Fibroblast of skin of left quadriceps (primary cell): ENCODE measurements at regions not wholly inside any gene's neighbourhood (a gene's known extent, or its start where the extent isn't known, plus 50 kb on each side); places are given as distances from the start of the nearest gene placed in this dataset.

Experiments
- DNase-seq, 2 experiments: peaks; one replicate each; pipeline ENCODE4 v3.0.0-alpha.2; 2013; ENCODE audit warnings: low read depth in 2 of 2

DNA sequence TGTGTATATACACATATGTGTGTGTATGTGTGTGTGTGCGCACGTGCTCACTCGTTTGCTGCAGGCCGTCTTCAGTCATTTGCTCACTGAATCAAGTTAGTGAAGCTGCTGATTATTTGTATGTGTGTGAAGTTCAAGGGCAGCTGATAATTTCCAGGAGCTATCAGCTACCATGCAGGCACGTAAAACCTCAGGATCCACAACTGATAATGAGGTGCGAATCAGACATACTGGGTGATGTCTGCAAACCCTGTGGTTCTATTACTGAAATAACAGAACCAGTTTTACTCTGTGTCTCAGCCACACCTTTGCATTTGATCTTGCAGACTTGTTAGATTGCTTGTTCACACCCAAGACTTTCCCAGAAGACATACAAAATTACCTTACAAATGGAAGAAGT lies 257.6 kb downstream of the TAF11L14 start:
- no peak for DNase-seq

DNA sequence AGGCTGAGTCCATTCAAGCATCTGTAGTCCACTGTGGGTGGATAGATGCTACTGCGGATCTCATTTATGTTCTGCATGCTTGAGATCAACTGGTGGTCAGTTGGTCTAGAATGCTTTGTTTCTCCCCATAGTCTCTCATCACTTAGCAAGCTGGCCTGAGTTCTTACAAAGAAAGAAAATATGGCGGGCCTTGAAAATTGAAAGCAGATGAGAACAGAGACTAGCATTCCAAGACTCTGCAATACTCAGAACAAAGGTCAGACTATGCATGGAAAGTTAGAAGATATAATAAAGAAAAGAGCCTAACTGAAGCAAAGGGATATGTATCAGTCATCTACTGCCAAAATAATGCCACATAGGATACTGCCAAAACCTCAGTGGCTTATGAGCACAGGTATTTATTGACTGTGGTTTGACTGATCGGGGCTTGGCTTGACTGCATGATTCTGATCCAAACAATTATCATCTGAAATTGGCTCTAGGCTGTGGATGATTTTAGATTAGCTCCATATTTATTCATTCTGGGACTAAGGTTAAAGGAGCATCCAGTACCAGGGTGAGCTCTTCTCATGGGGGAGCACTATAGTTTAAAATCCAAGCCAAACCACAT lies 258.9 kb downstream of the TAF11L14 start:
- peak in 1 of 2 experiments; percentile 19 for DNase-seq

GRCh38 chr5:17895288-17896033 lies 261.2 kb downstream of the TAF11L14 start:
- DNase-seq: no peak

- peak; percentile 31 for DNase-seq
These were observed 262.3 kb downstream of the TAF11L14 start for GRCh38 chr5:17896605-17897004.

DNA sequence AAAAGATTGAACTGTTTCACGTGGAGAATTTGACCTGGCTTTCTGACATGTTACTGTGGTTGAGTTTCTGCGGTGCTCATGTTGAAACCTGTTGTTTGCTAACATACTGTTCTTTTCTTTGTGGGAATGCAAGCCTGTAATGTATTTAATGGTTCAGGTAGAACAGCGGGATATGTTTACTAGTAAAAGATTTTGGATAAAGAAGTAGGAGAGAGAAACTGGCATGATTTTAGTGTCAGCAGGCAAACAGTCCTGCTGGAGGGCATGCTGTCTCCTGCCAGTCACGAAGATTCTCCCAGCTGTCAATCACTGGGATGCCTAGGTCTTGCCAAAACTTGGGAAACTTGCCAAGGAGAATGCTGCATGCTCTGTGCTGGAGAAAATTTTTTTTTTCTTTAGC lies 263.5 kb downstream of the TAF11L14 start:
- no peak for DNase-seq

DNA sequence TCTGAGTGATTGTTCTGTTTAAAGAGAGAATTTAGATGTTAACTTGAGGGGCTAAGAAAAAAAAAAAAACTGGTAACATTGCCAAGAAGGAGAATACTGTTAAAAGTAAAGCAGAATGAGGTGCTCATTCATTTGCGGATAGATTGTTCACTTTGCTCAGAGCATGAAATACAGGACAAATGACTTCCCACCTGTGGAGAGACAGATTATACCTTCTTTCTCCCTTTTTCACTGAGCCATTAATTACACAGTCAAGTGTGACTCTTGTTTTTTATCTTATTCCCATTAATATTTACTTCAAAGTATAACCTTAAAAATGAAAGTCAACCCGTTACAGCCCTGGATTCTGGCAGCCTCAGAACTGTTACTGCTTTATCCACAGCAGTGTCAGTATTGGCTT lies 264.5 kb downstream of the TAF11L14 start:
- no peak for DNase-seq

DNA sequence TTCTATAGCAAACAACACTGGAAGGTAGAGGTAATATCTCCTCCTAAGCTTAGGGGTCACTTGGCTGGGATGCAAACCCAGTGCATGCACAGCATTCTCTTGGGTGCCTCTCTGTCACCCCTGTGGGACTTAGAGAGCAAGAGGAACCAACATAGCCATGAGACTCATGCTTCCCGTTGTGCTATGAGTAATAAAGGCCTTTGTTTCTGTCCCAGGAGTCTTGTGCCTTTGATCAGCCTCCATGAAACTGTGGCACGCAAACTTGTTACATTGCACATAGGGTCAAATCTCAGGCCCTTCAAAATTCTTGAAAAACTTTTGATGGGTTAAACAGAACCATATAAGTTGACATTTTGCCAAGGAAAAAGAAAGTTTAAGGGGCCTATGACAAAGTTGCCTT lies 272.8 kb downstream of the TAF11L14 start:
- no peak for DNase-seq

GRCh38 chr5:17910318-17910717 lies 276.1 kb downstream of the TAF11L14 start:
- DNase-seq: no peak

- no peak for DNase-seq
These were observed 278.5 kb downstream of the TAF11L14 start for GRCh38 chr5:17912794-17913193.

DNA sequence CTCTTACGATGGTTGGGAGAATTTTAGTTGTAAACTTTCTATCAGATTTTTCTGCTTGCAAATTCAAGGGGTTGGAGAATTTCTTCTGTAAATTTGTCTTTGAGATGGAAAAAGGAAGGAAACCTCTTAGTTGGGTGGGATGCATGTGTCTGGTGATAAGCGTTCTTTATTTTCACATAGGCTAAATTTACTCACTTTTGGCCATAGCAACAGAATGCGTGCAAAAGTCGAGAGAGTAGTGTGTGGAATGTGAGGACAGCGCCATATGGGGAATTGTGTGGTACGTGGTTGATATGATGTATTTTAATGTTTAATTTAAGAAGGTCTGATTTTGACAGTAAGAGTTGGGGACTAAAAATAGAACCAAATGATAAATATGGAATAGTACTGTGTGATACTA lies 282.2 kb downstream of the TAF11L14 start:
- DNase-seq: no peak

- no peak for DNase-seq
These were observed 283.2 kb downstream of the TAF11L14 start for GRCh38 chr5:17917465-17917864.

DNA sequence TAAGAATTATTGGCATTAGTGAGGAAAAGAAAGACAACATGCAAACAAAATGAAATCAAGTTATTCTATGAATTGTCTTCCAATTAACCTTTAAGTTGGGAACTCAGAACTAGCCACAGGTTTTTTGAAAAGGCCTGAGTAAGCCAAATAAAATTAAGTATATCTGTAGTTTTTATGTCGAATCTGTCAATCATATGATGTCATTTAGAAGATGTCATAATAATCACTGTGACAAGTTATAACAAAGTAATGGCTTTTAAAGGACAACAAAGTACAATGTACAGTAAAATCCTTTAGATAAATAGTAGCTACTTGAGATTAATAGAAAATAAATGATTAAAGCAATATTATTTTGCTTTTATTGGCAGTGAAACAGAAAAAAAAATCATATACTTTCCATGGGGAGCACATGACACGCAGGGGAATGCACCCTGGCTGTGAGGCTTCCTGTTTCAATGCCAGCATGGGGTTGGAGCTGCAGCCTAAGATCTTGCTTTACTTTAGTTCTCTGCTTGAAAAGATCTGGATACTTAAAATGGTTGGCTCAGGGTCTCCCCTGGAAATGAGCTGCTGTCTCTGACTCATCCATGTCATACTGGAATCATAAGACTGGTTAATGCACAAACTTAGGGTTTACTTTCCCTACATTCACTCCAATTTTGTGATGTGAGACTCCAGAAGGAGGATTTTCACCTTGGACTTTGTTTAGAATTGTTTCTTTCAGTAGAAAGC lies 284.3 kb downstream of the TAF11L14 start:
- DNase-seq: no peak

DNA sequence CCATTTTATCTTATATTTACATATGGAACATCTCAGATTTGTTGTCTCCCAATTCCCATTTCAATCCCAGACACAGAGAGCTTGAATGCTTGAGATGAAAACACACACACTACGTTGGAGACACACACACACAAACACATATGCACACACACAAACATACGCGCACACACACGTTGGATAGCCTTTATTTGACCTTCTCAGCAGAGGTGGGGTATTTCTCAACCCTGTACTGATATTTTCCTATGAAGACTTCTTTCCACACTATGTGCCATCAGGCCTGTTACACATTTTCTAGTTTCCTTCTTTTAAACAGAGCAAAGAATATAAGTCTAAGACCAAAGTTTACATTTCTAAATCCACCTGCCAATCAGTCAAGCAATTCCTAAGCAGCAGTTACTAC lies 291.0 kb downstream of the TAF11L14 start:
- DNase-seq: no peak

DNA sequence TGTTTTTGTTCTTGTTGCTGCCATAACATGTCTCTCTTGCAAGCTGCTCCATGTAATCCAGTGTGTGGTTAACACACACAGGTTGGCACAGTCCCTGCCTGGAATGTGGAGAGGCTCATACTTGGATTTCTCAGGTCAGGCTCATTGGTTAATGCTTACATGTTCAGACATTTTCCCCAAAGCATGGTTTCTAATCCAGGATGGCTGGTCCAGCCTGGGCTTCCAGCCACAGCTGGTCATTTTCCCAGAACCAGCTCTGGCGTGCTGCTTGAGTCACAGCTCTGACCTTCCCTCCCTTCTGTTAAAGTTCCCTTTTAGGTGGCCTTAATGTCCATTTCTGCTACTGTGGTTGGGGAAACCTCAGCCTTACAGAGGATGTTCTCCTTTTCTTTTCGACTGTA lies 294.3 kb downstream of the TAF11L14 start:
- no peak for DNase-seq

- DNase-seq: no peak
These were observed 294.9 kb downstream of the TAF11L14 start for GRCh38 chr5:17929171-17929570.

- DNase-seq: no peak
These were observed 296.1 kb downstream of the TAF11L14 start for GRCh38 chr5:17930346-17930745.

GRCh38 chr5:17944046-17944445 lies 309.8 kb downstream of the TAF11L14 start:
- DNase-seq: no peak

GRCh38 chr5:17947029-17947428 lies 312.8 kb downstream of the TAF11L14 start:
- no peak for DNase-seq

DNA sequence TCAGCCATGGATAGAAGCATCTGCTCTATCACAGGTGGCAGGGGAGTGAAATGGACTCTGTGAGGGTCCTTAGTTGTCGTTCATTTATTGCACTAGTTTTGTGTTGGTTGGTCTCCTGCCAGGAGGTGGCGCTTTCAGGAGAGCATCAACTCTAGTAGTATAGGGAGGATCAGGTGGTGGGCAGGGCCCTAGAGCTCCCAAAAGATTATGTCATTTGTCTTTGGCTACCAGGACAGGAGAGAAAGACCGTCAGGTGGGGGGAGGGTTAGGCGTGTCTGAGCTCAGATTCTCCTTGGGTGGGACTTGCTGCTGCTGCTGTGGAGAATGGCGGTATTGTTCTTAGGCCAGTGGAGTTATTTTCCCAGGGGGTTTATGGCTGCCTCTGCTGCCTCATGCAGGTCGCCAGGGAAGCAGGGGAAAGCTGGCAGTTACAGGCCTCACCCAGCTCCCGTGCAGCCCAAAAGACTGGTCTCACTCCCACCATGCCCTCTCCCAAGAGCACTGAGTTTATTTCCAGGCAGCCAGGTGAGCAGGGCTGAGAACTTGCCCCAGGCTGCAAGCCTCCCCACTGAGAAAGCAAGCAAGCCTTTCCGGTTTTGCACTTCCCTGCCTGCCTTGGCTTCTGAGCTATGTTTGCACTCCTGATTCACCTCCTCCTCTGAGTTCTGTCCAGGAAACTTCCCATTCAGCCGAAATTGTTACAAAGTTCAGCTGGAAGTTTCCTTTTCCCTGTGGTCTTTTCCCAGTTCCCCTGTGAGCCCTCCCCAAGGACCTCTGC lies 317.3 kb downstream of the TAF11L14 start:
- DNase-seq: no peak

DNA sequence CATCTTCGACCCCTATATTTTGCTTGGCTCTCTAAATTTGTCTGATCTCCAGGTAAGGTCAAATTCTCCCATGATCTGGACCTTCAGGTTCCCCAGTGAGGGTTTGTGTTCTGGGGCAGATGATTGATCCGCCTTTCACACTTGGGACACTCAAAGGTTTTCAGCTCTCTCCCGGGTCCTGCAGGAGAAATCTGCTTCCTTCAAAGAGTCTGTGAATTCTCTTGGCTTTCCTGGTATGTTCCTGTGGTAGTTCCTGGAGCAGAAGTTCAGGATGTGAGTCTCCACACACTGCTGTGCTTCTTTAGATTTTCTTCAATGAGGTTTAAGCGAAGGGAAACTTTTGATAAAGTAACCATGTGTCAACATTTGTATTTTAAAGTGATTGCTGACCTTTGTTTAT lies 318.0 kb downstream of the TAF11L14 start:
- DNase-seq: no peak

DNA sequence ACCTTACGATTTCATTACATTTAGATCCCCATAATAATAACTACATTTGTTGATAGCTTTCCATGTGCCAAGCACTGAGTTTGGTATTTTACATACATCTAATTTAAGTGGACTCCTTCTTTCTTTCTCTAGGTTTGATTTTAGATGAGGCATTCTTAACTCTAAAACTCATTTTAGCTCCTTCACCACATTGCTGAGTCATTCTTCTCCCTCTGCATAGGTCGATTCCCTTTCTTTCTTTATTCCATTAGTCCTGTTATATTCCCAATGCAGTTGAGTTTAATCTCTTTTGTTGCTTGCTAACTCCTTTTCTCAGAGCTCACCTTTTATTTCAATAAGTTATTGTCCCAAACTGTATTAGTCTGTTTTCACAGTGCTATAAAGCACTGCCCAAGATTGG lies 329.8 kb downstream of the TAF11L14 start:
- no peak for DNase-seq
